ENCODE measurements at regions not wholly inside any gene's neighbourhood (a gene's known extent, or its start where the extent isn't known, plus 50 kb on each side); places are given as distances from the start of the nearest gene placed in this dataset.
"Not testable (repeated sequence)": the region's sequence is repeated elsewhere in the genome, so short reads cannot be mapped to it uniquely, and the experiment has no call there.

DNA sequence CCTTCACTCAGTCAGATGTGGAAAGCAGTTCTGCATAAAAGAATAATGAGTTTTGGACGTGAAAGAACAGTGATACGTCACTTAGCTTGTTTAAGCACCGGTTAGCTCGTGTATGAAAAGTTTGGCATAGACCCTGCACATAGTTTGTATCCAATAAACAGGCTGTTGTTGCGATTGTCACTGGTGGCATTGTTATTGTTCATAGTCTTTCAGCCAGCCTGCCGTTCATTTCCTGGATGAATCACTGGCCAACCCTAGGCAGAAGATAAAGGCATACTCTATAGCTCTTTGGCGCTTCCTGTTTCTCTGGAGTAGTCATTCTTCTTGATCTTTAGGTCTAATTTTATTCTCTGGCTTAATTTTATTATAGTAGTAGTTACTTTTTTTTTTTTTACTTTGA, 57.8 kb upstream of the ANKRD30A start:
- no peak for DNase-seq (ENCODE audit: low read depth in 4 of 4, low spot score in 3 of 4)

DNA sequence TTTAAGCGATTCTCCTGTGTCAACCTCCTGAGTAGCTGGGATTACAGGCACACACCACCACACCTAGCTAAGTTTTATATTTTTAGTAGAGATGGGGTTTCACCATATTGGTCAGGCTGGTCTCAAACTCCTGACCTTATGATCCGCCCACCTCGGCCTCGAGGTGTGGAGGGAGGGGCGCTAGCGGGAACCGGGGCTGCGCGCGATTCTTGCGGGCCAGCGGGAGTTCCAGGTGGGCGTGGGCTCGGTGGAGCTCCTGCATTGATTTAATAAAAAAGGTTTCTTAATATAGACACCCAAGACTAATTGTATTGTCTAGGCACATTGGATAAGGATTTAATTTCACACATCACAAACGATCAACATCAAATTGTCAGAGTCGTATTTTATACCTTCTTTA, 63.1 kb upstream of the ANKRD30A start:
- DNase-seq (ENCODE audit: low read depth in 4 of 4, low spot score in 3 of 4): not testable (repeated sequence)

DNA sequence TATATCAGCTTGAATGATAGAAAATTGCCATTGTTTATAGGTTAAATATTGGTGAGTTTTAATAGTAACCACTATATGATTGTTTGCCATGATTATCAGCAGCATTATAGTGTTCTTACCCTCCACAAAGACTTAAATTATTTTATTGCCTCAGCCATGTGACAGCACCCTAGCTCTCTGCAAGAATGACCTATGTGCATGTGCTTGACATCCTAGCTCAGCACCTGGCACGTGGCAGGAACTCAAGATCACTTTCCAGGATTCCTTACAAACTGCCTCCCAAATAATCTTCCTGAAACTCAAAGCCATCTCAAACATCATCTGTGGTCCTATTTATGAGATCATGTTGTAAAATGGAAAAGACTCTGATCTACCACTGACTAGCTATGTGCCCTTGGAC, 68.1 kb upstream of the ANKRD30A start:
- DNase-seq (ENCODE audit: low read depth in 4 of 4, low spot score in 3 of 4): no peak

DNA sequence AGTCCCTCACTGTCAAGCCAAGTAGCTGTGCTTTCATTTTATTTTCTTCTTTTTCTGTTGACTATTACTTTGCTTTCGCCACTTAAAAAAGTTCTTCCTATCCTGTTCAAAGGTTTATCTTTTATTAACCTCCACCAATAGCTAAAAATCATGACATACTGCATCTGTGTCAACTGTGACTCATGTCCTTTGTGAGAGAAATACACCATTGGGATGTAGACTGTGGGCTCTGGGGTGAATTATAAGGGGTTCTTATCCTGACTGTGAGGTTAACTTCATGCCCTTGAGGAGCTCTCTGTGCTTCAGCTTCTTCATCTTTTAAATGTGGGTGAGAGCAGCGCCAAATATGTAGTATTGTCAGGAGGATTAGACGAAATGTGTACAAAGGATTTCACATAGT, 71.9 kb upstream of the ANKRD30A start:
- no peak for DNase-seq (ENCODE audit: low read depth in 4 of 4, low spot score in 3 of 4)

DNA sequence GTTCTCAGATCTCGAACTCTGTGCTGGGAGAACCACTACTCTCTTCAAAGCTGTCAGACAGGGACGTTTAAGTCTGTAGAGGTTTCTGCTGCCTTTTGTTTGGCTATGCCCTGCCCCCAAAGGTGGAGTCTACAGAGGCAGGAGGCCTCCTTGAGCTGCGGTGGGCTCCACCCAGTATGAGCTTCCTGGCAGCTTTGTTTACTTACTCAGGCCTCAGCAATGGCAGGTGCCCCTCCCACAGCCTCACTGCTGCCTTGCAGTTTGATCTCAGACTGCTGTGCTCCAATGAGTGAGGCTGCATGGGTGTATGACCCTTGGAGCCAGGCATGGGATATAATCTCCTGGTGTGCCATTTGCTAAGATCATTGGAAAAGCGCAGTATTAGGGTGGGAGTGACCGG, 75.4 kb upstream of the ANKRD30A start:
- not testable (repeated sequence) for DNase-seq (ENCODE audit: low read depth in 4 of 4, low spot score in 3 of 4)

DNA sequence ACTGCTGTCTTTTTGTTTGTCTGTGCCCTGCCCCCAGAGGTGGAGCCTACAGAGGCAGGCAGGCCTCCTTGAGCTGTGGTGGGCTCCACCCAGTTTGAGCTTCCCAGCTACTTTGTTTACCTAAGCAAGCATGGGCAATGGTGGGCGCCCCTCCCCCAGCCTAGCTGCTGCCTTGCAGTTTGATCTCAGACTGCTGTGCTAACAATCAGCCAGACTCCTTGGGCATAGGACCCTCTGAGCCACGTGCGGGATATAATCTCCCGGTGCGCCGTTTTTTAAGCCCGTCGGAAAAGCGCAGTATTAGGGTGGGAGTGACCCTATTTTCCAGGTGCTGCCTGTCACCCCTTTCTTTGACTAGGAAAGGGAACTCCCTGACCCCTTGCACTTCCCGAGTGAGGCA, 81.1 kb upstream of the ANKRD30A start:
- not testable (repeated sequence) for DNase-seq (ENCODE audit: low read depth in 4 of 4, low spot score in 3 of 4)

DNA sequence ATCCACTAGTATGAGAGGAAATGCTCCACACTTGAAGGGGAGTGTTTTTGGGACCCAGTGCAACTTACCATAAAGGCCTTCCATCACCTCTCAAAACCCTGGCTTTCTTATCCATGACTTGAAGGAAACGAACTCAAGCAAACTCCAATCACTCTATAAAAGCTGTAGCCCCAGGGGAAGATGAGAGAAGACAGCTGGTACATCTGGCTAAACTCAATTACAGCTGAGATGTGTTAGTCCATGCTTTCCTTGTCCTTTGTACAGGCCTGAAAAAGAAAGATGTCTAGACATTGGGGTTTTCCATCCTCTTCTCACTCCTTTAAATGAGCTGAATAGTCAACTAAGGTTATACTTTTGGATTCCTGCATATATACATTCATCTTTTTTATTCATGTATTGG, 89.5 kb upstream of the ANKRD30A start:
- DNase-seq (ENCODE audit: low read depth in 4 of 4, low spot score in 3 of 4): no peak

DNA sequence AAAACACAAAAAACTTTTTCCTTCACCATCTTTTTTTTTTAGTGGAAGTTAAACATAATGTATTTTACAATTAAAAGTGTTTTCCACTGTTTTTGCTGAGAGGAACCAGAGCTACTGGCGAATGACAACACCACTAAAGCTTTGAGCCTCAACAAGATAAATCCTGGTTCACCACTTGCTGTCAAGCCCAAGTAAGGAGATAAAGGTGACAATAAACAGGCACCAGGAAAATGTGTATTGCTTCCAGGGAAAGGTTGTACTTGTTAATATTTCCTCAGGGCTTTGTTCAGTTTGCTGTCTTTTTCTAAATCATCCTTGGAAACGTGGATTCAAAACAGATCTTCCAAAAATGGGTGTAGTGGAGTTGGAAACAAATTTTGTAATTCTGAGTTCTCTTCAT, 109.9 kb upstream of the ANKRD30A start:
- DNase-seq (ENCODE audit: low read depth in 4 of 4, low spot score in 3 of 4): no peak

DNA sequence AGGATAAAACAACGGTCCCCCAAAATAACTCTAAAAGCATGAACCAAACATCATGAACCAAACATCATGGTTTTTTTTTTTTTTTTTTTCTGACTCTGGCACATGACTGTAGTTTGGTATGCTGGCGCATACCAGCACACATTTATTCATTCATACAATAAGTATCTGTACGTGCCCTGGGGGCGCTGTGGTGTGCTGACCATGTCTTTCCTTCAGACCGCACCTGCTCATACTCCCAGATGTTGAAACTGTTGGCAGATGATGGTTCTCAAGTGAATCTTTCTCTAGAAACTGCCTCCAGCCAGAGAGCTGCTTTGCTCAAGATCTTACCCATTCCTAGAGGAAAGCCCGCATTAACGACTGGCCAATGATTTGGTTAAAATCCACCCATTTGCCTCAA, 114.7 kb upstream of the ANKRD30A start:
- no peak for DNase-seq (ENCODE audit: low read depth in 4 of 4, low spot score in 3 of 4)

DNA sequence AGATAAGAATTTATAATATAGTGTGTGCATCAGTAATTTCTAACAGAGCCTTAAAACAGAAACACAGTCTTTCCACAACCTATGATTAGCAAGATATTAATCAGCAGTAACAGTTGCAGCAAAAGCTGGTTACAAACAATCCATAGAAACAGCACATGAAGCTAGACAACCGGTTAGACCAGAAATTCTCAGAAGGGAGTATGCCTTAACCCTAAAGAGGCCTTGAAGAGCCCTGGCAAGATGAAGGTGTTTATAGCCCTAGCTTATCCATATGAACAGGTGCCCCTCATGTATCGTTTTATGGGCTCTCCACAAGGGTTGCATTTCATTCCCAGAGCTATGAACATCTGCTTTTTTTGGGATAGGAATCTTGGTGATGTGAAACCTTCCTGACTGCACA, 117.1 kb upstream of the ANKRD30A start:
- not testable (repeated sequence) for DNase-seq (ENCODE audit: low read depth in 4 of 4, low spot score in 3 of 4)

DNA sequence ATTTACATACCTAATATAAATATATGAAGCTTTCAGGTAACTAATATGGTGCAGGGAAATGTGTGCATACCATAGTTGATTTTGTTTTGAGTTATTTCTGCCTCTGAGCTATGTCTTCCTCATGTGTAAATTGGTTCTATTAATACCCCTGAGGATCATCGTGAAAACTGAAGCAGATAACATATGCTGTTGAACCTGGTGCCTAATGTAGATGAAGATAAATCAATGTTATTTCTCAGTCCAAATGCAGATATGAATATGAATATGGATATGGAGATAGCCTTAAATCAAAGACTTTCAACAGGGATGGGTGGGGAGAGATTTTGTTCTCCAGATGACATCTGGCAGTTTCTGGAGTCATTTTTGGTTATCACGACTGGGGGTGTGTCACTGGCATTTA, 122.3 kb upstream of the ANKRD30A start:
- DNase-seq (ENCODE audit: low read depth in 4 of 4, low spot score in 3 of 4): no peak

DNA sequence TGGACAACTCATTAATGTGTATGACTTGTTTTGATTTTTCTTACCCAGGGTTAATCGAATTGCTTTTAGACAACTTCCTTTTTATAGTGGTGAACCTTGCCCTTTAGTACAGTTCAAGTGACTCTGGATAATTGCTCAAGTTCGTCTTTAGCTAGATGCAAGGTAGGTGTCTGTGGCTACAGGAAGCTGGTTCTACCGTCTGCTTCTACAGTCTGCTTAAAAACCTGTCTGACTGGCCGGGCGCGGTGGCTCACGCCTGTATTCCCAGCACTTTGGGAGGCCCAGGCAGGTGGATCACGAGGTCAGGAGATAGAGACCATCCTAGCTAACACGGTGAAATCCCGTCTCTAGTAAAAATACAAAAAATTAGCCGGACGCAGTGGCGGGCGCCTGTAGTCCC, 129.6 kb upstream of the ANKRD30A start:
- not testable (repeated sequence) for DNase-seq (ENCODE audit: low read depth in 4 of 4, low spot score in 3 of 4)

DNA sequence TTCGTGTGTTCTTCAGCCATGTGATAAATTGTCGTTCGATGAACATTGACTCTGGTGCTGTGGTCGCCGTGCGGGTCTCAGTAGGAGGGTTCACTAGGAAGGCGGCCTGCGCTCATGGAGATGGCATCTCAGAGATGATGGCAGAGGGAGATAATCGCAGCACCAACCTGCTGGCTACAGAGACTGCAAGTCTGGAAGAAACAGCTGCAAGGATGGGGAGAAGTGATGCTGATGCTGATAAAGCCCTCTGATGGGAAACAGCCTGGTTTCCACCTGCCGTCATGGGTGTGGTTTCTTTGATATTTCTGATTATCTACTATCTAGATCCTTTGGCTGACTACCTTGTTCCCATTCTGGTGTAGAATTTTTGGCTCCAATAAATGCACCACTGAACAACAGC, 130.5 kb upstream of the ANKRD30A start:
- DNase-seq (ENCODE audit: low read depth in 4 of 4, low spot score in 3 of 4): no peak

DNA sequence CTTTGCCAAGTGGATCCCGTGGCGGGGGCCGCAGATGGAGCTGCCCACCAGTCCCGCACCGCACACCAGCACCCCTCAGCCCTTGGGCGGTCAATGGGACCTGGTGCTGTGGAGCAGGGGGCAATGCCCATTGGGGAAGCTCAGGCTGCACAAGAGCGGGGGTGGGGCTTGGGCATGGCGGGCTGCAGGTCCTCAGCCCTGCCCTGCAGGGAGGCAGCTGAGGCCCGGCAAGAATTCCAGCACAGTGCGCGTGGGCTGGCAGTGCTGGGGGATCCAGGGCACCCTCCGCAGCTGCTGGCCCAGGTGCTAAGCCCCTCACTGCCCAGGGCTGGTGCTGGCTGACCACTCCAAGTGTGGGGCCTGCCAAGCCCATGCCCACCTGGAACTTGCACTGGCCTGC, 136.2 kb upstream of the ANKRD30A start:
- DNase-seq (ENCODE audit: low read depth in 4 of 4, low spot score in 3 of 4): no peak

DNA sequence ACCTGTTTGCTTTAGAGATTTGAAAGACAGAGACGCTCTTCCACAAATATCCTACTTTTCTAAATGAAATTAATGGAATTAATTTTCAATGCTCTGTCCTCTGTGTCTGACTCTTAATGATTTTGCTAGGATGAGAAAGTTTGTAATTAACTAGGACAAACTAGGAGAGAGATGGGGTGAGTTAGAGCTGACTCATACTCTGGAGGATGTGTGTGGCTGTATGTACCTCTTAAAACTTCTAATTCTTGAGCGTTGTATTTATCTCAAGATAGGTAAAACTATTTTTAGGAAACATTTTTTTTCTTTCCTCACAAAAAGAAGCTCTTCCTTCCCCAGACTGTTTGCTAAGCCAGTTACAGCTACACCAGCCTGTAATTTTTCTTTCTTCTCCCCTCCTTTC, 178.8 kb upstream of the ANKRD30A start:
- no peak for DNase-seq (ENCODE audit: low read depth in 4 of 4, low spot score in 3 of 4)

DNA sequence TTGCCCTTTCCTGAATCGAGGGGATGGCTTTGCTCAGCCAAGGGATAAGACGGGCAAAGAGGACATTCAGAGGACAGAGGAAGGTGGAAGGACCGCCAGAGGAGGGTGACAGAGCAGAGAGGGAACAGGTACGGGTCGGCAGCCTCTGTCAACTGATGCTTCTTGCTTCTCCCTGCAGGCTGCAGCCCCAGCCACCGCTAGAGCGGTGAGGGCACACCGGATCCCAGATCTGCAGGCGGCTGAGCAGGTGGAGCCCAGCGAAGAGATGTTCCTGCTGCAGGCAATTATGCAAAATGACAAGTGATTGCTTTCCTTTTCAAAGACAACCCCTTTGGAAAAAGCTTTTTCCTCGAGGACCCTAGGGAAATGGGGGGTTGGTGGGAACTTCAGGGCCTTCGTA, 181.9 kb upstream of the ANKRD30A start:
- no peak for DNase-seq (ENCODE audit: low read depth in 4 of 4, low spot score in 3 of 4)

DNA sequence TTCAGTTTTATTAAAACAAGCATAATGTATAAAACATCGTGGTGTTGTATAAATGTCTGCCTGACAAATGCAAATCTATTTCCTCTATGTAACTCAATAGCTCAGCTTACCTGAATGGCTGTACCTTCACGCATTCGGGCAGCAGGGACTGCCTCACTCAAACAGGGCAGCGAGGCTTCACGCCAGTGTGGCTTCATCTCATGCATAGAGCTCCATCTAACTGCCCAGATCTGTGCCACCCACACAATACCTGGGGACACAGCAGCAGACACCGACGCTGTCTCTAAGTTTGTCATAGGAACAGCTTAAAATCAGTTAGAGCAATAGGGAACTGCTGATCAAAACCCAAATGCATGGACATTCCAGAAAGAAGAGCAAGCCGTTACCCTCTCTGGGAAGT, 182.8 kb upstream of the ANKRD30A start:
- DNase-seq (ENCODE audit: low read depth in 4 of 4, low spot score in 3 of 4): no peak

DNA sequence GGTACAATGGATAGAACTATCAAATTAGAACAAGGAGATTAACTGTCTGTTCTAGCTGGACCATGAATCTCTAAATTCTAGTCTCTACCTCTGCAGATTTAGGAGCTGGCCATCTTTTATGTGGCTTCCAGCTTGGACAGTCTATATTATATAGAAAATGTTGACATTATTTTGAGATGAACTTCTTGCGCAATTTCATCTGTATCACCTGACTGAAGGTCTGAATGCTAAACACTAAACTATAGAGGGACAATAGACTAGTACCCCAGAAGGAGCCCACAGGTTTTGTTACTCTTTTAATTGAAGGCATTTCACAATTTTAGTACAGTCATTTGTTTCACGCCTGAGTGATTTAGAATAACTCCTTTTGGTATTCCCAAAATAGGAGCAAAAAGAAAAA, 222.4 kb upstream of the ANKRD30A start:
- no peak for DNase-seq (ENCODE audit: low read depth in 4 of 4, low spot score in 3 of 4)

DNA sequence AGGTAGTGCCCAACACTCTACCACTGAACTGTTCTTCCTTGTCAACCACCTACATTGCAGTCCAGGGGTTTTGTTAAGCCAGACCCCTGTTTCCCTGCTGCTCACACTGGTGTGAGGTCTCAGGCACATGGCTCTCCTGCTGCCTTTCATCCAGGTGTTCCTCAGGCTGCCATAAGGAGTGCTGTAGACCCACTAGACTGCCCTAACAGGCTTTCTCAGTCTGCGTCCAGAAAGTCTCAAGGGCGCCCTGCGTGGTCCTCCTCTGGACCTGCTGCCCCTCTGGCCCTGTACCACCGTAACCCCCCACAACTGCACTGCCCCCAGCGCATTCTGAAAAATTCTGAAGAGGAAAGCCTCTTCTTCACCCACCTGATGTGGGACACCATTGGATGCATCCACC, 225.7 kb upstream of the ANKRD30A start:
- no peak for DNase-seq (ENCODE audit: low read depth in 4 of 4, low spot score in 3 of 4)

DNA sequence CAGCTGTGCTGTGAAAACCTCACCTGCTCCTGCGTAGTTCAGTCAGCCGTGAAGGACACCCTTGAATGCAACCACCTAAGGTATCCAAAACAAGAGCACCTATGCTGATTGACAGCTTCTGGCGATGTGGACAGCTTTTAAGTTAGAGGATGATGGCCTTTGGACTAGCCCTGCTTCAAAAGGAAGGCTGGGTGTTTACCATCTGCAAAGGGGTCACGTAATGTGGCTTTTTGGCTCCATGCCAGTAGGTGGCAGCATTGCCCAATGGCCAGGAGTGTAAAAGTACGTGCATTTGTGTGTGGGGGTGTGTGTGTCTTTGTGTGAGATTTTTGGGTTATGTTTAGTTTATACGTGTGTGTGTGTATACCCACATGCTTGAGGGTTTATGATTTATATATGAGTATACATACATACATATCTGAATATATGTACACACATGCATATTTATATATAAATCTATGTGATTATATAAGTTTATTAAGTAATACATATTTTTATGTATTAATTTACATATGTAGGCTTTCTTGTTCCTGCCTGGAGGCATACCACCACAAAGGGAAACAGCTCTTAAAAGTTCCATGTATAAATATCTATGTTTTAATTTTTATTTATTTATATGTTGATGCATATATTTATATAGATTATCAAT, 236.3 kb upstream of the ANKRD30A start:
- DNase-seq (ENCODE audit: low read depth in 4 of 4, low spot score in 3 of 4): peak; percentile 19 to 41 (median 36)

DNA sequence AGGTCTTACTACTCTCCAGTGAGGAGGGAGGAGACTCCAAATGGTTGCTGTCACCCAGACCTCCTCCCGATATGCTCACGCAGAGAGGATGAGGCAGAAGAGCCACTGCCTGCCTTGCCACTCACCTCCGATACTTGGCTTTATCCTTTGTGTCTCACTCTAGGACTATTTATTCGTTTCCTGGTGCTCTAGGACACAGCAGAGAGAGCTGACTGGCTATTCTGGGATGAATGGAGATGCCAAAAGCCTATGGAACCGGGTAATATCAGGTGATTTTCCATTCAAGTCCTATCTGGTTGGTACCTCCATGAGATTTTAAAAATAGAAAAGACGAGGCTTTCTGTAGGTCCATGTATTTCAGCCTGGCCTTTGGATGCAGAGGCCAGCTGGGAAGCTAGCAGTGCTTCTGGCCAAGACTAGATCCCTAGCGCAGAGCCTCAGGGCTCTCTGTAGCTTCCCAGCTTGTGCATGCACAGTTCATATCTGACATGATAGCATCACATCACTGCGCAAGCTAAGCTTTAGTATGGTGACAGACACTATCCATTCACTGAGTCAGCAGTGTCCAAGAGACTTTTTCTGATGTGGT, 239.0 kb upstream of the ANKRD30A start:
- DNase-seq (ENCODE audit: low read depth in 4 of 4, low spot score in 3 of 4): no peak

DNA sequence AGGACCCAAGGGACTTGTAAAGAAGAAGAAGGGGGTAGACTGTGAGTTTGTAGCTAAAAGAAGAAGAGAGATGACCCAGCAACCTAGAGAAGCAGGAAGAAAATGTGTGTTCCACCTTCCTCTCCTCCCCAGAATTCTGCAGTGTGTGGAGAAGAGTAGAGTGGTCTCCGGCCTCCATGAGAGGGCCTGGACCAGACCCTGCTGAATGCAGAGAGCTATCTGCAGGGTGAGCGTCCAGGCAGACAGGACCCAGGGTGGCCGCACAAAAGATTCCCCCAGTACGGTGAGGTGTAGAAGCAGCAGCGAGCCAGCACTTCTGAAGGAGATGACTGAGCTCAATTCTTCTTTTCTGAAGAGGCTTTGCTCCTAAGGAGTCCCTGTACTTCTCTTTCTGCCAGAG, 239.7 kb upstream of the ANKRD30A start:
- DNase-seq (ENCODE audit: low read depth in 4 of 4, low spot score in 3 of 4): no peak

DNA sequence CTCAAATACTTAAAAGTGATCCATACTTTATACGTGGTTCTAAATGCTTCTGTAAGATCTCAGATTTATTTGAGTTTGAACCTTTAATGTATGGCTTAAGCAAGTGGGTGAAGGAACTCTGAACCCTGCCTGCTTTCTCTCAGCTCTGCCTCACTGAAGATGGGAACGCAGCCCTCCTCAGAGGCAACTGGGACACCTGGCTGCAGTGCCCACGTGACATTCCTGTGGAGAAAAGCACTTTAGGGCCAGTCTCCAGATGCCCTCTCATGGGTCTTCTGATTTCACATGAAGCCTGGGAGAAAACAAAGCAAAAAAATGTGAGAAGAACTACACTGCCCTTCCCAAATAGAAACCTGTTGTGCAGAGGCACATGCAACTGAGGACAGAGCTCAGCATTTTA, 242.6 kb upstream of the ANKRD30A start:
- DNase-seq (ENCODE audit: low read depth in 4 of 4, low spot score in 3 of 4): no peak
